Frontal cortex (tissue), 3 donors: ENCODE measurements at regions not wholly inside any gene's neighbourhood (a gene's known extent, or its start where the extent isn't known, plus 50 kb on each side); places are given as distances from the start of the nearest gene placed in this dataset.

Experiments used
- DNase-seq, 2 donors: peaks; one replicate each; pipeline ENCODE4 v3.0.0; 2012; ENCODE audit warnings: low spot score in 2 of 2
- FAIRE-seq: peaks from 2 replicates; lab custom pipeline; 2012; peaks lifted over from hg19 to GRCh38; lab: Jason Lieb, UNC
- donor health status: control.
- donor health status: control.
- donor health status: control.

- FAIRE-seq: no peak
- no peak for DNase-seq
Observed at GRCh38 chr19:31543456-31543855, 194.2 kb upstream of the TSHZ3 start.

GRCh38 chr19:31545777-31546176 lies 196.5 kb upstream of the TSHZ3 start:
- DNase-seq (no peak), FAIRE-seq (no peak)

DNA sequence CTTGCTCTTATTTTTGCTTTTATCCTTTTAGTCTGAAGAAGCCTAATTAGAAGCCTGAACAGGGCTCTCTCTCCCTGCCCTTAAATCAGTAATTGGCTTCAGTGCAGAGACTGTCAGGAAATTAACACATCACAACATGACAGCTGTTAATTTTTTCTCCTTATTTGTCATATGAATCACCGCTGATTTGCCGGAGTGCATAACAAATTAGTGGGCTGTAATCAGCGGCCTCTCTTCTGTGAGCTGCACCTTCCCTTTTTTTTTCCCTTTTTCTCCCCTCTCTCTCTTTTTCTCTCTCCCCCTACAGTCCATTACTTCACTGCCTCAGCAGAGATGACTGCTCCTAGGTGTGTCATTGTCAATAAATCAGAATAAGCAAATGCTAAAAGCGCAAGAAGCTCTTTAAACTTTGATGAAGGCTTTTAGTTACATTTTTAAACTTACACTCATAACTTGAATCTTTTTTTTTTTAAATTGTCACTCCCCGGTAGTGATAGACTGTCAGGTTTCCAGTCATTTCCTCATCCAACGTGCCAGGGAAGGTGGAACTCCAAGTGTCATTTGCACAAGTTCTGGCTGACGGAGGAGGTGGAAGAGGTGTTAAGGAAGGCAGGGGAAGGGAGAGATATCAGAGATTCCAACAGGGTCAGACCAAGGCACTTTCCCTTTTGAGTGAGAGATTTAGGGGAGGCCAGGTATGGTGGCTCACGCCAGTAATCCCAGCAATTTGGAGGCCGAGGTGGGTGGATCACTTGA lies 197.1 kb upstream of the TSHZ3 start:
- no peak for FAIRE-seq

GRCh38 chr19:31548941-31549340 lies 199.7 kb upstream of the TSHZ3 start:
- DNase-seq: no peak
- FAIRE-seq: no peak

More for the DNA sequence above, 197.1 kb upstream of the TSHZ3 start:
- no peak for DNase-seq

DNA sequence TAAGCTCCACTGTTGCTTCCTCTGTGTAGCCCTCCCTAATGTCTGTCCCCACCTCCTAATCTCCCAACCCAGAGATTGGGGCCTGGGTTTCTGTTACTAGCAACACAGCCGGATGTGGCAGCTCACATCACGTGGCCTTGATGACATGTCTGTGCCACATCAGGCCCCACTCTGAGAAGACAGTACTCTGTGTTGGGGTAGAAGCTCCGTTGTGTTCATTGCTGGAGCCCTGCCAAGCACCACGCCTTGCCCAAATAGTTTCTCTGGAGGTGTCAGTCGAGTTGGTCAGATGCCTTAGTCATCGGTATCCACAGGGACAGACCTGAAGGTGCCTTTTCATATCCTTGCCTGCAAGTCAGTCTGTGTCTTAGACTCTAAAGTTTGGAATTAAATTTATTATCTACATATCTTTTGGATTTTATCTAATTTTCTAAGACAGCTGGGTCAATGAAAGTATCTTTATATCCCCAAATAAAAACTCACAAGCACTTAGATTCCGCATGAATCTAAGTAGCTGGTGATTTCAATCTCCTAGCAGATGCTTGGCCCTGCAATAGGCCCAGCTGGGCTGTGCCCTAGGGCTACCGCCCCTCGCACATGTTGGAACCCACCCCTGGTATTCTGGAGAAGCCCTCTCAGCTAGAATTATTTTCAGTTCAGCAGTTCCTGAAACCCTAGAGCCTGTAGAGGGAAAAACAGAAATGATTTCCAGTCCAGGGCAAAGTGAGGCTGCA lies 204.0 kb upstream of the TSHZ3 start:
- FAIRE-seq (no peak), DNase-seq (no peak)

GRCh38 chr19:31553846-31554215 lies 204.6 kb upstream of the TSHZ3 start:
- FAIRE-seq (no peak), DNase-seq (no peak)

DNA sequence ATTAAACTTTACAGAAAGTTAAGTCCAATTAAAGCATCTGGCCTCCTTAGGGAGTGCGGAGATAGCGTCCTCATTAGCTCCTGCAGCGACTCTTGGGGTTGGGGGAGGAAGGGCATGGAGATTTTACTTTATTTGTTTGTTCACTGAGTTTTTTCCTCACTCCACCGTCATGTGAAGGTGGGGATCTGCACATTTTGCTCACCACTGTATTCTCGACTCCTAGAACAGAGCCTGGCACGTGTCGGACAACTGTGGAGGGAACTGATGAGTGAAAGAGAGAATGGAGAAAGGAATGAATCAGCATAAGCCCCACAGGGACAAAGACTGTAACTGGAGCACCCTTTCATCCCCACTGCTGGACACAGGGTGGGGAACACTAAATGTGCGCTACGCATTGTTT lies 205.1 kb upstream of the TSHZ3 start:
- FAIRE-seq (no peak), DNase-seq (no peak)

- FAIRE-seq (no peak), DNase-seq (no peak)
Observed at GRCh38 chr19:31555634-31556215, 206.5 kb upstream of the TSHZ3 start.

GRCh38 chr19:31559494-31559893 lies 210.3 kb upstream of the TSHZ3 start:
- FAIRE-seq: no peak
- no peak for DNase-seq

DNA sequence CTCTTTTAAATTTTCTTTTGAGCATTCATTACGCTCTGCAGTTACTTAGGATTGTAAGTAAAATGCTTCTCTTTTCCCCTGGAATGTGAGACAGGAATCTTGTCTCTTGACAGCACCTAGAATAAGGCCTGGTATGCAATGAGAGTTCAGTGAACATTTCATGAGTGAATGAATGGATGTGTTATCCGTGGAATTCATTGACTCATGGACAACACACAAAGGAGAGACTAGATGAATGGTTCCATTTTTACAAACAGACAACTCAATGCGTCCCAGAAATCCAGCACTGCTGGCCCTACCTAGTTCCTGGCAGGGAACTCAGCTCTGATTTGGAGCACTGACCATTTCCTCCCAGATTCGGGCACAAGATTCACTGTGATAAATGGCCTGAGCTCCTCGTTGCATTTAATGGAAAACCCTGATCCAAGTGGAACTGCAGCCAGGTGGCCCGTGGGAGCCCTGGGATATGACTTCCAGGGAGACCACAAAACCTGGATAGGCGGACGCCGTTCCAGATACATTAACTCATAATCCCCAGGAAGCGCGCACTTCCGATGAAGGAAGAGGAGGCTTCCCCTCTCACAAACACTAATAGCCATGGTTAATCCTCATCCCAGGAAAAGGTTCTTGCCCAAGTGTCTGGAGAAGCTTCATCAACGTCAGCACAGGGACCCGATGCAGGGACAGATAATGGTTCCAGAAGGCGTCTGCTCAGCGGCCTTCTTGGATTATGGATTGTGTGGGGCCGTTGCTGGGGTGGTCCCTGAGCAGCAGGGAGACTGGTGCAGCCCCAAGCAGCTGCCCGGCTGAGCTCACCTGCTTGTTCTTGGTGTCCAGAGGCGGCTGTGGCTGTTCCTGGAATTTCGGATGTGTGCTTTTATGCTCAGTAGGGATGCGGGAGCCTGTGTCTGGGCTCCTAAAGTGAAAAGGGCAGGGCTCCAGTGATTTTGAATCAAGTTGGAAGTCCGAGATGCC lies 211.1 kb upstream of the TSHZ3 start:
- no peak for FAIRE-seq
- no peak for DNase-seq

DNA sequence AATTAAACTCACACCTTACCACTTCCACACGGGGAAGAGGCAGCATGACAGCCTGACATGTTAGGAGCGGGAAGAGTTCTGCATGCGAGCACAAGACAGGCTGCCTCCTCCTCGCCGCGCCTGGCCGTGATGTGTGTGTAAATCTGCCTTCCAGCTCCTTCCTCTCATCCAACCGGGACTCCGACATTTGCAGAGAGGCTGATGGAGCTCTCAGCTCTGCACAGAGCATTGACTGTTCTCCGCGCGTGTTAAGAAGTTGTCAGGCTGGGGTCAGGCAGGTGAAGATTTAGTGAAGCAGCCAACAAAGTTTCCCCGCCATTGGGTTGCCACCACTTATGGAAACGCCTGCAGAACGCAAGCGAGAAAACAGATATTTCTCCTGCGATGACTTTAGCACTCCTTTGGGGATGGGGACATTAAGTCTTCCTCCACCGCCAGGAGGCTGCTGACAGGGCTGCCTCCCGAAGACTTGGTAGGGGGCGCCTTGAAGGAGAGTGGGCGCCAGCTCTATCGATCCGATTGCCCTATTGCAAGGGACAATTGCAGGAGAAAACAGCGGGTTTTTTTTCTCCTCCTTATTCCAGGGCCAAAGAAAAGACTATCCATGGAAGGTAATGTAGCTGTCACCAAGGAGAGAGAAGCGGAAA lies 213.9 kb upstream of the TSHZ3 start:
- DNase-seq (no peak), FAIRE-seq (no peak)

- DNase-seq (no peak), FAIRE-seq (no peak)
Observed at GRCh38 chr19:31567776-31568175, 218.5 kb upstream of the TSHZ3 start.

DNA sequence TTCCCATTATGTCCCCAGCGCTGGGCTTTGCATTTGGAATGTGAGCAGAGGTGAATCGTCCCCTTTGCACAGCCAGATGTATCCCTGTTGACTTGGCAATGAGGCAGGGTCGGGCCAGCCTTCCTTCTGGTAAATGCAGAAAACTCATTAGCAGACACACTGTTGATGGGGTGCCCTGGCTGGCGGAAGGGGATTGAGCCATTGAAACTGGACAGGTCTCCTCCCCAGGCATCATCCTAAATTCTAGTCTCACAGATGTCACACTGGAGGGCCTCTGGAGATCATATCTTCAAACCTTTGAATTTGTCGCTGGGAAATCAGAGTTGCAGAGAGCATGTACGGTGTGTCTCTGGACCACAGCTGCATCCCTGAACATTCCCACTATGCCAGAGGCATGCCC lies 219.5 kb upstream of the TSHZ3 start:
- FAIRE-seq: no peak
- no peak for DNase-seq

DNA sequence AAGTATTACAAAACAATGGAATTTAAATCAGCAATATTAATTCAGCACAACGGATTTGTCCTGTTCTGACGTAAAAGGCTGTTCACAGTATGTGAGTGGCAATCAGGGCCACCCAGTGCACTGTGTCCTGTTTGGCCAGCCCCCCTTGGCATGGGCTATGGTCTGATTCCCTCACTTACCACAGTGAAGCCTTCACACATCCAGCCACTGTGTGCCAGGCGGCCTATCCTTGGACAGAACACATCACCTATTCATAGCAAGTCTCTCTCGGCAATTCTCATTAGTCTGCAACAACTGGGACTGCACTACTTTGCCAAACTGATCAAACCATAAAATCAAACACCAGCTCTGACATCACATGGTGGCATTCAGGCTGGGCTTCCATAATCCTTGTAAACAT lies 221.5 kb upstream of the TSHZ3 start:
- FAIRE-seq (no peak), DNase-seq (no peak)

DNA sequence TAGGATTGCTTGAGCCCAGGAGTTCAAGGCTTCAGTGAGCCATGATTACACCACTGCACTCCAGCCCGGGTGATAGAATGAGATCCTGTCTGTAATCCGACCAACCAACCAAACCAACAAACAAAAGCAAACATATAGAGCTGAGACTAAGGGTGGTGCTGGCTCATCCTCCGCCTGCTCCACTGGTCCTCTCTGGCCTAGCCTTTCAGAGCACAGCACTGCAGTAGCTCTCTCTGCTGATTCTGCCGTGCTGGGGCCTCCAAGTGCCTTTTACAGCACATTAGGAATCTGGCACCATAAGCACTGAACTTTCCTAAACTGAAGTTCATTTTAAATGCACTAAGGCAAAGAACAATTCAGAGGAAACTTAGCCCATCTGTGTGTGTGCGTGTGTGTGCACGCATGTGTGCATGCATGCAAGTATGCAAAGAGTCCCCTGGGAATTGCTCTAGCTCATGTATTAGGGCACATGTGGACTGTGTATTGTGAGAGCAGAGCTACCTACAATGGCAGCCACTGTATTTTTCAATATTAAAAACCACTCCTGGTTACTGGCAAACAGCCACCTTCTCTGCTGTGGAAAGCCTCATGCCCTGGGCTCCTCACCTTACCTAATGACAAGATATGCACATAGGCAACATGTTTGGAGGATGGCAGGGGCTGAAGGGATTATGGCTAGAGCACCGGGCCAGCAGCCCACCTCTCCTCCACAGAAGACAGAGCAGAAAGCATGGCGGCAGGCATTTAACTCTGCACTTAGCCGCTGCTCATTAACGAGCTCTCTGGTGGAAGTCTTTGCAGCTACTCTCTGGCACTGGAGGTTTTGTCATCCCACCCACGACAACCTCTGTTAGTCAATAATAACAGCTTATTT lies 223.1 kb upstream of the TSHZ3 start:
- DNase-seq (no peak), FAIRE-seq (no peak)

DNA sequence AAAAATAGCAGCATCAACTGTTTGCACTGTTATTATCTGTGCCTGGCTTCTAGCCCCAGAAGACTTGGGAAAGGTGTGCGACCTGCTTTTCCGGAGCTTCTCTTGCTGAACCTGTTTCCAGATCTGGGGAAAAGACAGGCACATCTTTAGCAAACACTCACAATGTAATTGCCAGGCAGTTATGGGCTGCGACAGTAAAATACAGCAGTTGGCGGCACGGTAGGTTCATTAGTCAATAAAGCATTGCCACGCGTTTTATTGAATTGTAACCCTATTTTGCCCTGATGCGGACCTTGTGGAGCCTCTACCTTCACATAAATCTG lies 223.7 kb upstream of the TSHZ3 start:
- no peak for FAIRE-seq
- no peak for DNase-seq

DNA sequence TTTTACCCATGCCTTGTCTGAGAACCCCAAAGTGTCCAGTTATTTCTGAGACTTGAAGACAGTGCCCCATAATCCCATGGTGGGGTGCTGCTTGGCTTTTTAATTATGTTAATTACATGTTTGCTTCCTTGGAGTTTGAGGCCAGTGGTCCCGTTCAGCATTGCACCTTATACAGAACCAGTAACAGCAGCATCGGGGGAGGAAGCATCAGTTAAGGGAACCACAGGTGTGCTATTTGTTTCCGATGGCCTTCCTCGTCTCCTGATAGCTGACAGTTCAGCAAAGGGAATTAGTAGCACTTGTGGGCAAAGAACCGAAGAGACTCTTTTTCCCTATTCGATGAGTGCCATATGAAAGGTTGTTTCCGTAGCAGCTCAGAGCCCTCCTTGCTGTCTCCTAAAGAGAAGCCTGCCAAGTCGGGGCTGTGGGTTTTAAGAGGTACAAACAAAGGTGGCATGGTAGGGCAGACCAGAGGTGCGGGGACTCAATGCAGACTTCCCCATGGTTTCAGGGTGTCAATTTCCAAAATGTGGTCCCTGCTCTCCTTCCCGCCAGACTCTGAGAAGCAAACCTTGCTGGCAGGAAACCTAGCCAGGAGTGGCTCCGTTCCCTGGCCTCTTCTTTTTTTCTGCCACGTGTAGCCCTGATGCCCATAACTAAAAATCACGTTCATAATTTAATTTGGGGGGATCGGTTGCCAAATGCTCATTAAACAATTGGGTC lies 225.2 kb upstream of the TSHZ3 start:
- FAIRE-seq (no peak), DNase-seq (no peak)

GRCh38 chr19:31575846-31576335 lies 226.7 kb upstream of the TSHZ3 start:
- no peak for FAIRE-seq
- DNase-seq: no peak
